K562 (cell line): ENCODE measurements at regions not wholly inside any gene's neighbourhood (a gene's known extent, or its start where the extent isn't known, plus 50 kb on each side); places are given as distances from the start of the nearest gene placed in this dataset.

Experiments
- ATF1 ChIP-seq, 2 experiments: fragments of 450-650 bp in 1 of 2; IDR thresholded peaks; 2 replicates each; pipeline ENCODE4 v1.6.1; 2016; ENCODE audit warnings: missing compliant biosample characterization in 1 of 2, missing genetic modification characterization in 1 of 2
- CBX2 ChIP-seq: fragments of 200-600 bp; sonication (generic); IDR thresholded peaks from one replicate; pipeline ENCODE4 v1.6.1; 2012; ENCODE audit warnings: mild to moderate bottlenecking, low read length, inconsistent platforms; ENCODE audit not compliant: insufficient read depth, poor library complexity, severe bottlenecking
- EZH2 ChIP-seq: IDR thresholded peaks from 2 replicates; pipeline ENCODE4 v1.6.1; 2012; ENCODE audit warnings: low read depth, mild to moderate bottlenecking, inconsistent platforms, low read length, borderline replicate concordance
- GABPA ChIP-seq: fragments of 200-800 bp; sonication (Bioruptor generic); conservative IDR thresholded peaks from 2 replicates; pipeline ENCODE4 v1.6.1; 2016; ENCODE audit warnings: low read depth, missing genetic modification characterization, missing compliant biosample characterization
- KAT7 ChIP-seq: sonication (generic); formaldehyde crosslinking; IDR thresholded peaks from 2 replicates; pipeline ENCODE4 v1.8.0; 2022; ENCODE audit warnings: missing genetic modification reagents, mild to moderate bottlenecking, borderline replicate concordance
- KLF16 ChIP-seq: IDR thresholded peaks from 2 replicates; pipeline ENCODE4 v1.6.1; 2016; ENCODE audit warnings: antibody characterized with exemption
- POLR2AphosphoS5 ChIP-seq: IDR thresholded peaks from 2 replicates; pipeline ENCODE4 v1.6.1; 2011; ENCODE audit warnings: mild to moderate bottlenecking, low read depth, low read length, moderate library complexity; ENCODE audit not compliant: control insufficient read depth, insufficient read depth
- PURB ChIP-seq: sonication (generic); formaldehyde crosslinking; IDR thresholded peaks from 2 replicates; pipeline ENCODE4 v1.9.0; 2021; ENCODE audit warnings: low read depth, mild to moderate bottlenecking, missing genetic modification reagents
- TCF7L2 ChIP-seq: fragments of 150-350 bp; IDR thresholded peaks from 2 replicates; pipeline ENCODE4 v1.6.1; 2016; ENCODE audit warnings: low read depth, mild to moderate bottlenecking, low read length, moderate library complexity
- ZNF778 ChIP-seq: fragments of 450-650 bp; formaldehyde crosslinking; IDR thresholded peaks from 2 replicates; pipeline ENCODE4 v1.4.0; 2020; ENCODE audit warnings: mild to moderate bottlenecking, moderate library complexity
- TF ChIP-seq, protein P1 (sequence below): sonication (generic); formaldehyde crosslinking; IDR thresholded peaks from 2 replicates; pipeline ENCODE4 v1.8.0; 2023; ENCODE audit warnings: mild to moderate bottlenecking, missing genetic modification reagents
- TF ChIP-seq, protein P2 (sequence below), 3 experiments: IDR thresholded peaks in 2 of 3; conservative IDR thresholded peaks in 1 of 3; 2 replicates each; pipeline ENCODE4 v1.5.1; 2011 to 2012; ENCODE audit warnings: low read length in 3 of 3, mild to moderate bottlenecking in 3 of 3, control low read depth in 2 of 3, improper control_type of control experiment in 1 of 3, inconsistent platforms in 1 of 3, low read depth in 1 of 3, mixed read lengths in 1 of 3, moderate library complexity in 1 of 3; ENCODE audit not compliant: insufficient read depth in 2 of 3
- TF ChIP-seq, protein P3 (sequence below): sonication (generic); formaldehyde crosslinking; IDR thresholded peaks from 2 replicates; pipeline ENCODE4 v1.9.0; 2022; ENCODE audit warnings: mild to moderate bottlenecking, missing genetic modification reagents

DNA sequence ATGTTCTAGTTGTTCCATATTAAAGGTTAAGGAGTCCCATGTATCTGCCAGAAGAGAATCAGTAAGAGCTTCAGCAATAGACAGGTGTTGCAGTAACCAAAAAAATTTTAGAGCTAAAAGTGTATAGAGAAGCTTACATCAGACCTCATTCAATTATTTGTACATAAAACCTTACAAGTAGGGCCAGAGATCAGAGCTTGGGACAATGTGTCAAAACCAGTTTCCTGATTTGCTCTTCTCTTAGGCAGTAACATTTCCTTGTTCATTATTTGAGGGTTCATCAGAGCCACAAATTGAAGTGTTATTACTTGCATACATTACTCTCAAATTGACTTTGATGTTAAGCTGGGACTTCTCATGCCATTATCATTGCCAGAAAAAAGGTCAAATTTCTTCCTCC, 55.5 kb upstream of the ATXN7L3B start:
- TF ChIP-seq, protein P1, sequence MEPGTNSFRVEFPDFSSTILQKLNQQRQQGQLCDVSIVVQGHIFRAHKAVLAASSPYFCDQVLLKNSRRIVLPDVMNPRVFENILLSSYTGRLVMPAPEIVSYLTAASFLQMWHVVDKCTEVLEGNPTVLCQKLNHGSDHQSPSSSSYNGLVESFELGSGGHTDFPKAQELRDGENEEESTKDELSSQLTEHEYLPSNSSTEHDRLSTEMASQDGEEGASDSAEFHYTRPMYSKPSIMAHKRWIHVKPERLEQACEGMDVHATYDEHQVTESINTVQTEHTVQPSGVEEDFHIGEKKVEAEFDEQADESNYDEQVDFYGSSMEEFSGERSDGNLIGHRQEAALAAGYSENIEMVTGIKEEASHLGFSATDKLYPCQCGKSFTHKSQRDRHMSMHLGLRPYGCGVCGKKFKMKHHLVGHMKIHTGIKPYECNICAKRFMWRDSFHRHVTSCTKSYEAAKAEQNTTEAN: no peak
- TF ChIP-seq CBX2 (no peak), KLF16 (no peak), GABPA (tag) (no peak), EZH2 (no peak), POLR2AphosphoS5 (no peak), KAT7 (CRISPR knock-in tag) (no peak), TCF7L2 (no peak), ZNF778 (CRISPR knock-in tag) (no peak), PURB (CRISPR knock-in tag) (no peak), ATF1 (CRISPR knock-in tag; IDR thresholded peaks at IDR 0.05) (no peak), ATF1 (tag; IDR thresholded peaks at IDR 0.05) (no peak)
- TF ChIP-seq, protein P2, sequence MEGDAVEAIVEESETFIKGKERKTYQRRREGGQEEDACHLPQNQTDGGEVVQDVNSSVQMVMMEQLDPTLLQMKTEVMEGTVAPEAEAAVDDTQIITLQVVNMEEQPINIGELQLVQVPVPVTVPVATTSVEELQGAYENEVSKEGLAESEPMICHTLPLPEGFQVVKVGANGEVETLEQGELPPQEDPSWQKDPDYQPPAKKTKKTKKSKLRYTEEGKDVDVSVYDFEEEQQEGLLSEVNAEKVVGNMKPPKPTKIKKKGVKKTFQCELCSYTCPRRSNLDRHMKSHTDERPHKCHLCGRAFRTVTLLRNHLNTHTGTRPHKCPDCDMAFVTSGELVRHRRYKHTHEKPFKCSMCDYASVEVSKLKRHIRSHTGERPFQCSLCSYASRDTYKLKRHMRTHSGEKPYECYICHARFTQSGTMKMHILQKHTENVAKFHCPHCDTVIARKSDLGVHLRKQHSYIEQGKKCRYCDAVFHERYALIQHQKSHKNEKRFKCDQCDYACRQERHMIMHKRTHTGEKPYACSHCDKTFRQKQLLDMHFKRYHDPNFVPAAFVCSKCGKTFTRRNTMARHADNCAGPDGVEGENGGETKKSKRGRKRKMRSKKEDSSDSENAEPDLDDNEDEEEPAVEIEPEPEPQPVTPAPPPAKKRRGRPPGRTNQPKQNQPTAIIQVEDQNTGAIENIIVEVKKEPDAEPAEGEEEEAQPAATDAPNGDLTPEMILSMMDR (IDR thresholded peaks at IDR 0.05 in 2 of 3, conservative IDR thresholded peaks at IDR 0.05 in 1 of 3; ENCODE audit: insufficient read depth in 2 of 3, low read depth in 1 of 3, low read length in 3 of 3): no peak
- TF ChIP-seq, protein P3, sequence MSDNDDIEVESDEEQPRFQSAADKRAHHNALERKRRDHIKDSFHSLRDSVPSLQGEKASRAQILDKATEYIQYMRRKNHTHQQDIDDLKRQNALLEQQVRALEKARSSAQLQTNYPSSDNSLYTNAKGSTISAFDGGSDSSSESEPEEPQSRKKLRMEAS (CRISPR knock-in tag): no peak
